GM12878 (cell line): ENCODE measurements at regions not wholly inside any gene's neighbourhood (a gene's known extent, or its start where the extent isn't known, plus 50 kb on each side); places are given as distances from the start of the nearest gene placed in this dataset.

ENCODE experiments used
- ATAC-seq: fragments of 200-7000 bp; cut with Tn5 transposase; 3 replicates; pipeline ENCODE4 v1.9.1; 2020; ENCODE audit warnings: mild to moderate bottlenecking, moderate library complexity
- BruUV-seq: library from RNA; stranded (reverse); fragments of 400-500 nt; replicated peaks from 2 replicates; lab custom pipeline; 2021; lab: Mats Ljungman, UMichigan
- CTCF ChIA-PET: fragments of 300-600 bp; sonication (Branson Sonifier 250); formaldehyde crosslinking; extraction: SDS; loops from one replicate; lab custom pipeline; 2021; ENCODE audit warnings: inconsistent platforms; lab: Yijun Ruan, JAX
- POLR2A ChIA-PET: fragments of 350-600 bp; formaldehyde crosslinking; extraction: SDS; loops from one replicate; lab custom pipeline; 2021; ENCODE audit warnings: inconsistent platforms; lab: Charles Lee
- RAD21 ChIA-PET: fragments of 300-600 bp; sonication (Branson Sonifier 250); formaldehyde crosslinking; loops from one replicate; lab custom pipeline; 2023; ENCODE audit warnings: antibody characterized with exemption; ENCODE audit not compliant: unreplicated experiment; lab: Charles Lee
- SMC1A ChIA-PET: fragments of 300-600 bp; sonication (Branson Sonifier 250); formaldehyde crosslinking; loops from one replicate; lab custom pipeline; 2023; ENCODE audit not compliant: unreplicated experiment, uncharacterized antibody; lab: Charles Lee
- DNase-seq: peaks from one replicate; pipeline ENCODE4 v3.0.0-alpha.2; 2011; ENCODE audit warnings: low read depth, low spot score
- FAIRE-seq: peaks from 3 replicates; lab custom pipeline; 2011; peaks lifted over from hg19 to GRCh38; lab: Jason Lieb, UNC
- H2AFZ ChIP-seq: 2 replicates; pipeline ENCODE4 v1.6.0; 2011; ENCODE audit warnings: low read depth, low read length, control low read depth; ENCODE audit not compliant: control insufficient read depth
- H3K27ac ChIP-seq: 2 replicates; pipeline ENCODE4 v1.5.1; 2011; ENCODE audit warnings: control low read depth; ENCODE audit not compliant: control insufficient read depth, insufficient read depth
- H3K27me3 ChIP-seq, 2 experiments: replicated peaks in 1 of 2; 2 replicates each; pipeline versions ENCODE4 v1.6.0 to v1.6.1; 2011; ENCODE audit warnings: low read length in 1 of 2; ENCODE audit not compliant: control insufficient read depth in 2 of 2, insufficient read depth in 2 of 2
- H3K36me3 ChIP-seq, 2 experiments: 2 replicates each; pipeline ENCODE4 v1.5.1; 2011; ENCODE audit warnings: low read length in 1 of 2; ENCODE audit not compliant: control insufficient read depth in 2 of 2, insufficient read depth in 2 of 2
- H3K4me1 ChIP-seq: 2 replicates; pipeline ENCODE4 v1.6.1; 2011; ENCODE audit warnings: mild to moderate bottlenecking, low read length, moderate library complexity, mixed read lengths; ENCODE audit not compliant: control insufficient read depth, insufficient read depth
- H3K4me2 ChIP-seq: 2 replicates; pipeline ENCODE4 v1.6.0; 2011; ENCODE audit warnings: control low read depth; ENCODE audit not compliant: control insufficient read depth, insufficient read depth
- H3K4me3 ChIP-seq: fragments of 200-600 bp; sonication (generic); 2 replicates; pipeline ENCODE4 v1.5.1; 2016
- H3K79me2 ChIP-seq: 2 replicates; pipeline ENCODE4 v1.6.0; 2011; ENCODE audit warnings: low read length; ENCODE audit not compliant: control insufficient read depth, insufficient read depth
- H3K9ac ChIP-seq: 2 replicates; pipeline ENCODE4 v1.8.0; 2011; ENCODE audit warnings: low read length, control low read depth, mixed read lengths; ENCODE audit not compliant: control insufficient read depth, insufficient read depth
- H3K9me3 ChIP-seq: replicated peaks from 3 replicates; pipeline ENCODE4 v1.5.1; 2011; ENCODE audit warnings: mild to moderate bottlenecking, low read length; ENCODE audit not compliant: control insufficient read depth, insufficient read depth
- H4K20me1 ChIP-seq: 2 replicates; pipeline ENCODE4 v1.6.0; 2011; ENCODE audit not compliant: control insufficient read depth, insufficient read depth
- CHD1 ChIP-seq: IDR thresholded peaks from 2 replicates; pipeline ENCODE4 v1.6.1; 2012; ENCODE audit warnings: low read depth, low read length, improper control_type of control experiment
- GATAD2B ChIP-seq: fragments of 450-650 bp; conservative IDR thresholded peaks from 2 replicates; pipeline ENCODE4 v1.6.1; 2017; ENCODE audit warnings: low read depth, mild to moderate bottlenecking, moderate library complexity
- NFIC ChIP-seq: IDR thresholded peaks from 2 replicates; pipeline ENCODE4 v1.6.1; 2012; ENCODE audit warnings: low read depth, mild to moderate bottlenecking, inconsistent platforms, low read length, moderate library complexity
- NFYB ChIP-seq: IDR thresholded peaks from 2 replicates; pipeline ENCODE4 v1.6.1; 2011; ENCODE audit warnings: low read depth, mild to moderate bottlenecking, low read length, improper control_type of control experiment, moderate library complexity; ENCODE audit not compliant: insufficient read depth
- SREBF2 ChIP-seq: IDR thresholded peaks from 2 replicates; pipeline ENCODE4 v1.6.1; 2012; ENCODE audit warnings: mild to moderate bottlenecking, low read length
- SUZ12 ChIP-seq: fragments of 200-600 bp; sonication (generic); IDR thresholded peaks from one replicate; pipeline ENCODE4 v1.6.1; 2018; ENCODE audit warnings: antibody characterized with exemption, mild to moderate bottlenecking; ENCODE audit not compliant: unreplicated experiment
- TBL1XR1 ChIP-seq: IDR thresholded peaks from 2 replicates; pipeline ENCODE4 v1.6.1; 2012; ENCODE audit warnings: low read depth, low read length, improper control_type of control experiment
- ZBTB4 ChIP-seq: fragments of 450-650 bp; formaldehyde crosslinking; IDR thresholded peaks from 2 replicates; pipeline ENCODE4 v1.4.0; 2022; ENCODE audit warnings: mild to moderate bottlenecking, moderate library complexity
- ZNF217 ChIP-seq: fragments of 450-650 bp; IDR thresholded peaks from 2 replicates; pipeline ENCODE4 v1.6.1; 2017; ENCODE audit warnings: antibody characterized with exemption, mild to moderate bottlenecking
- WGBS: methylation state at CpG from one replicate; pipeline ENCODE4 v1.1.6; 2016; ENCODE audit warnings: low lambda C conversion rate; ENCODE audit not compliant: insufficient replicate concordance, insufficient coverage; ENCODE audit errors: missing lambda C conversion rate; 5-methylcytosine and 5-hydroxymethylcytosine counted together
- in situ Hi-C: fragments of 300-500 bp; cut with MboI; formaldehyde crosslinking; loops from 9 replicates; pipeline ENCODE4 v1.14.3; 2018; ENCODE audit warnings: mixed read lengths
- intact Hi-C: fragments of 100-400 bp; cut with micrococcal nuclease; formaldehyde crosslinking; loops from one replicate; pipeline ENCODE4 v1.14.2; 2022; ENCODE audit not compliant: unreplicated experiment

DNA sequence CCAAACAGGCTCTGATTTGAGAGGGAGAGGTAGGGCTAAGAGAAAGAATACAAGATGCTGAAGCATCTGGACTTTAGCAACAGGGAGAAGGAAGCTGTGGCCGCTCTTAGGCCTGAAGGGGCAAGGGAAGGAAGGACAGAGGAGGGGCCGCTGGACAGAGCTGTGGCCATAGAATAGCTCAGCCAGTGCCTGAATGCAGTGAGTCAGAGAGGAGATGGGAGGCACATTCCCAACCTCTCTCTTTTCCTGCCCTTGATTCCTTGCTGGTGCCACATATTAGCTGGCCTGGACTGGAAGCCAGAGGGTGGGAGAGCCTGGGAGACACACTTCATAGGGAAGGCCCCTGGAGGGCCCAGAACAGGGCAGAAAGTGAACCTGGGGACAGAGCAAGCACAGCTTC is 83.4 kb upstream of the POU3F1 start:
- H3K27ac ChIP-seq = no peak overlapping the region
- no peak overlapping the region for H3K4me2 ChIP-seq
- ATAC-seq (no peak), DNase-seq (no peak), FAIRE-seq (no peak)
- POLR2A ChIA-PET = no interaction called here
- H3K79me2 ChIP-seq = no peaks in the 10 kb centered on the region
- no peak overlapping the region for H3K4me3 ChIP-seq
- H3K4me1 ChIP-seq = no peaks in the 10 kb centered on the region
- TF ChIP-seq SUZ12 = no peak
- TF ChIP-seq CHD1 = no peak
- no peak for TF ChIP-seq TBL1XR1
- no peak for TF ChIP-seq ZNF217
- no peak for TF ChIP-seq ZBTB4 (CRISPR knock-in tag)
- no peak for TF ChIP-seq SREBF2
- TF ChIP-seq GATAD2B = no peak
- no peak for TF ChIP-seq NFIC
- TF ChIP-seq NFYB = no peak
- CTCF ChIA-PET = interaction anchor here (0.6 to 1.6 kb wide), 10 partner anchors 9 to 637 kb away, joined by 3 to 5 read pairs (median 3); no protein-coding TSS in a partner anchor
- no peaks in the 10 kb centered on the region for H3K36me3 ChIP-seq
- RAD21 ChIA-PET = interaction anchor here (0.9 to 1.2 kb wide), 3 partner anchors 23 to 689 kb away, joined by 3 to 4 read pairs (median 4); no protein-coding TSS in a partner anchor
- WGBS = 11% methylated on average over 2 of the region's 2 CpGs
- SMC1A ChIA-PET = interaction anchor here (0.9 to 1.2 kb wide), 3 partner anchors 9 to 22 kb away, joined by 3 to 4 read pairs (median 4); no protein-coding TSS in a partner anchor
- intact Hi-C loops = no loop called here
- no TSS peak for BruUV-seq
- H3K9me3 ChIP-seq = no peaks in the 10 kb centered on the region
- H3K9ac ChIP-seq = no peak overlapping the region
- peaks cover 5 to 7% of the 10 kb centered on the region in 2 experiments for H3K27me3 ChIP-seq
- no peak overlapping the region for H2AFZ ChIP-seq
- in situ Hi-C loops = no loop called here
- no peaks in the 10 kb centered on the region for H4K20me1 ChIP-seq
